ENCODE measurements at regions not wholly inside any gene's neighbourhood (a gene's known extent, or its start where the extent isn't known, plus 50 kb on each side); places are given as distances from the start of the nearest gene placed in this dataset.

DNA sequence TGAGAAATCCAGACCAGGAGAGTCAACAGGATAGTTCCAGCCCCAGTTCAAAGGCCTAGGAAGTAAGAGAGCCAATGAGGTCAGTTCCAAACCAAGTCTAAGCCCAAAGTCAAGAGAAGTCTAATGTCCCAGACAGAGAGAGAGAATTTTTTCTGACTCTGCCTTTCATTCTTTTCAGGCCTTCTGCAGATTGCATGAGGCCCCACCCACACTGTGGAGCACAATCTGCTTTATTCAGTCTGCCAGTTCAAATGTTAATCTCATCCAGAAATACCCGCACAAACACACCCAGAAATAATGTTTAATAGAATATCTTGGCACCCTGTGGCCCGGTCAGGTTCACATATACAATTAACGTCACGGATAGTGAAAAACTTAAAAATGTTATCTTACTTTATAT is 962.4 kb upstream of the SOX9 start:
- DNase-seq, result no peak

DNA sequence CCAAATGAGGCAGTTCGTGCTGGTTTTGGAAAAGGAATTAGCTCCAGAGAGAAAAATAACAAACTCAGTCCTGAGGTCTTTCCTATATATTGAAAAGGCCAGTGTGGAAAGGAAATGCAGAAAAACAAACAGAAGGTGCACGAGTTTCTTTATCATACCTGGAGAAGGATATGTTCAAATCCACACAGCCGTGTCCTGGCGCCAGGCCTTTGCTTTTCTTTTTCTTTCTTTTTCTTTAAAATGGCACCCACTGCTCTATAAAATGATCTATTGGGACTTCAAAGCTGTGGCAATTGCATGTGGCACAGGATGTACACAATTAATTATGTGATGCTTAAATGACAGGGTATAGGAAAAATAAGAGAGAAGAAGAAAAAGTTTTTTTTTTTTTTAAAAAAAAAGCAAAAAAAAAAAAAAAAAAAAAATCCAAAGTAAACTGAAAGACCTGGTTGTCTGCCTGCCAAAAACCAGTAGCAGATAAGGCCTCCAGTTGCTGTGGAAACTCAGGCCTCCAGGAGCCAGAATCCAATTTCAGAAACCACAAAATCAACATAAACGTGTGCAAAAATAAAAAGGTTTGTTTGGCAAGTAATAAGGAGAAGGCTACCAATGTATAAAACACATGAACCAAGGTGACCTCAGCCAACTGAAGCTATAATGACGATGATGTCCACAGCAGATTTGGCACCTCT is 957.6 kb upstream of the SOX9 start:
- DNase-seq, result no peak

DNA sequence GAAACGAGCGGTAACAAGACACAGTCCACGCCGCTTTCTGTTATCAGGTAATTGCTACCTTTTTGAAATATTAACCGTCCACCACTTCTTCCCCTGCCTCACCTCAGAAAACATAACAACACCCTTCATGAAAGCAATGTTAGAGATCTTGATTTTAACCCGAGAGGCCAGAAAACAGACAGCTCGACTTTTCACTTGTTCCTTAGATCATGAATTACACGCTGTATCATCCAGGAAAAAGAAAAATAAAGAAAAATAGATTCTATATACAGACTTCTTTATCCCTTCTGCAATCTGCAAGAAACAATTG is 957.1 kb upstream of the SOX9 start:
- DNase-seq, result no peak

DNA sequence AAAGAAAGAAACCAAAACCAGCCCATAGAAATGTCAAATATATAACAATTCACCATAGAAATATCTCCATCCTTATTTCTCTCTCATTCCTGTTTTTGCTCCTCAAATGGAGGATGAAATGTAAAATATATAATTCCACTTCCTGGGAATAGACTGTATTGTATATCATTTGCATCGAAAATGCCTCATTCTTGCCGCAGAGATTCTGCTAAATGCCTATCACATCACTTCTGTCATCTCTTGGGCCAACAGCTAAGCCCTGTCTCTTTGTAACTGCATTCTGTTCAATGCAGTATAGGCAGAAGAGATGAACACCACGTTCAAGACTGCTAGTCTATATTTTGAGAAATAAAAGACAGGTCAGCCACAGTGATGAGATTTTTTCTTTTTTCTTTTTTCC is 956.3 kb upstream of the SOX9 start:
- no peak for DNase-seq

DNA sequence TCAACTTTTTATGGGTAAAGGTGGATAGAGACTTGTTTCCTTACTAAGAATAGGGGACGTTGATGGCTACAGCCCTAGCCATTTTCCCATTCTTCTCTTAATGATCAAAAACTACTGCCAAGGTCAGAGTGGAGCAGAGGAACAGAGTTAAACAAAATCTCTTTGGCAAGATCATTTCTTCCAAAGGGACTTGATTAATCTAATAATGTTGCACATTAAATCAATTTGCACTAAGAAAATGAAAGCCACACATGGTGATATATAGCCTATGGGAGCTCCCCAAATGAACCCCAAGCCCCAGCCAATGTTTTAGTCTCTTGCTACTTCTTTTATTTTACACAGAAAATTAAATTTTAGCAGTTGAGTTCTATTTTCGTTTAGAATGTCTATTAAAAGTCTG is 954.5 kb upstream of the SOX9 start:
- DNase-seq, result no peak

DNA sequence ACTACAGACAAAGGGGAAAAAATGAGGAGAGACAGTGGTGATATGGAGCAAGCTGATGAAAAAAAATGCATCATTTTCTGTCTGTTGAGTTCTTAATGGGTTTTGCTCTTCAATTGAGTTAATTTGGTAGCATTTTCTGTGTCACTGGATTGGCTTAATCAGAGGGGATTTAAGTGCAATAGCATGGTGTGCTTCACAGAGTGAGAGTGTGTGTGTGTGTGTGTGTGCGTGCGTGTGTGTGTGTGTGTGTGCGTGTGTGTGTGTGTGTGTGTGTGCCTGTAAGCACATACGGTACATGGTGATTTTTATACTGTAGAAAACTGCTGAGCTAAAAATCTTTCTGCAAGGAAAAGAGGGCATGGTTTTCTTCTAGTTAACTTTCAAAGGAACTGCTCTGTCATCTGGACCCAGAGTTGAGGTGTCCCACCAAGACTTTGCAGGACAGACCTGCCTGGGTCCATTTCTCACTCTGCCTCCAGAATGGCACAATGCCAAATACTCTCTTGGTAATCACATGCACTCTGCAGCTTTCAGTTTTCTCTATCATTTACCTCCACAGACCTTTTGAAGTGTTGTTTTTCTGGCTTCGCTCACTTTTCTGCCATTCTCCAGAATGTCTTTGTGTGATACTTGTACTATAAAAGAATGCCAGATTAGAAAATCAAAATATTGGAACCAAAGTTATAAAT is 952.6 kb upstream of the SOX9 start:
- no peak for DNase-seq

DNA sequence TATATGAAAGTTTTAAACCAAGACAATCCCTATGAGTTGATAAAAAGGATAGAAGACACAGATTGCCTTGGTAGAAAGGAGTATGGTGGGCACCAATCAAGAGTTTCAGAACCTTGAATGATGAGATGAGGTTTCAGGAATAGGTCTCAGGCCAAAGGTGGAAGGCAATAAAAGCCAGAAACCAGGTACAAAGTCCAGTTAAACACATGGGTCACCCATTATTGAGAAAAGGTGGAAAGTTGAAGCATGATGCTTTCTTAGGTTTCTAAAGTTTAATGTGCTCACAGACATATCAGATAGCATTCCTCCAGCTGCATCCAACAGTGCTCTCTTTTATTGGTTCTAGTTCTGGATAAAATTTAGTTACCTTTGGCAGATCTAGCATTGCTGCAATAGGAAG is 950.8 kb upstream of the SOX9 start:
- DNase-seq, result no peak

DNA sequence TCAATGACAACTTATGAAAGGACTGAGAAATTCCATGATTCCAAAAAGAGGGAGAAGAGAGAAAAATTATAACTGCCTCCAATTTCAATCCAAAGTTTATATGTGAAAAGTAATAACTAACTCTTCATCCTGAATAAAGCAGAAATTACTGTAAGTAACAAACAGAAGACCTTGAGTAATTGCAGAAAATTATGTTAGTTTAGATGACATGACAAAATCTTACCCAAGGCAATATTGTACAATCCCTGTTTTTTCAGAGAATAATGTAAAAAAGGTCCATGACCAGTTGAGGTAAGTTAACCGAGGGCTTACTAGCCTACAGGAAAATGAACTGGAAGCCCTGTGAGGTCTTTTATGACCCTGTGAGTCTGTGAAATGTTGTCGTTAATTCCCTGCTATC is 949.5 kb upstream of the SOX9 start:
- DNase-seq, result no peak

DNA sequence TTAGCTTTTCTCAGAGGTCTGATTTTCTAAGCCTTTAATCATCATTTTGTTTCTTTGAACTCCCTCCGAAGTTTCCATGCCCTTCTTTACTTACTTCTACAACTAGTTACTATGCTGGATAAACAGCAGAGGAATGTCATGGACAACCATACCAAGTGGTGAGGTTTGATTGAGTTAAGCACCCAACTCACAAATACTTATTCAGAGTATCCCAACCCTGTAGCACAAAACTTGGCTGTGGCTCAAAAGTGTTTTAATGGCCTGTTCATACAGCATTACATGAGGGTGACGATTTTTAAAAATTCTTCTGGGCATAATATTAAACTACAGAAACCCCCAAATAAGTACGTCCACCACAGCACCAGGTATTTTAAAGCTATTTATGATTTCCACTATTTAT is 946.8 kb upstream of the SOX9 start:
- DNase-seq, result no peak

DNA sequence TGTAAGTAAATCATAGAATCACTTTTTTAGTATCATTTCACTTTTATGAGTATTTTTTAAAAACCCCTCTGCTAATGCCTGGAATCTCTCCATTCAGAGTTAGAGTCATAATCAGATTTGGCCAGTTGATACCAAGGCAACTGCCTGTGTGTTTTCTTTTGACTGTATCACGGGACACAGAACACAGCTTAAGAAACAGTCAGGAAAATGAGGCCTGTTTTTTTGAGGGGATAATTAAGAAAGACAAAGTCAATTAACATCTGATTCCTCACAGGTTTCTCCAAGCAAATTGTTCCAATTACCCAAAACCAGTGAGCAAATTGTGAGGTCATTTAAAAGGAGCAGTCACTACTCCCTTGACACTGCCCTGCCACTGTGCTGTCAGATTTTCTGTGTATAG is 944.5 kb upstream of the SOX9 start:
- DNase-seq, result no peak

DNA sequence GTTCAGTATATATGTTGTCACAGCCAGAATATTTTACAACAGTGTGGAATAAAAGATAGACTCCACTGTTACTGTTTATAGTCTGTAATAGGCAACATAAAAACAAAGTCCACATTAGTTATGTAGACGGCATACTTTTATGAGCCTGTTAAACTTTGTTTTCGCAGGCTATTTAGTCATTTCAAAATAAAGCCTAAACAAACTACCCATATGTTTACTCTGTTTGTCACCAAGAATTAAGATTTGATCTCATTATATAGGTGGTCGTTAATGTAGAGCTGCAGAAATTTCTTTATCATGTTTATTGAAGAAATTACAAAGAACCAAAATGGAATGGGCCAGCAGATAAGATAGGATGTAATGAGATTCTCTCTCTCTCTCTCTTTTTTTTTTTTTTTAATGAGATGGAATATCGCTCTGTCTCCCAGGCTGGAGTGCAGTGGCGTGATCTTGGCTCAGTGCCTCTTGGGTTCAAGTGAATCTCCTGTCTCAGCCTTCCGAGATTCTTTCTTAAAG is 943.8 kb upstream of the SOX9 start:
- no peak for DNase-seq

DNA sequence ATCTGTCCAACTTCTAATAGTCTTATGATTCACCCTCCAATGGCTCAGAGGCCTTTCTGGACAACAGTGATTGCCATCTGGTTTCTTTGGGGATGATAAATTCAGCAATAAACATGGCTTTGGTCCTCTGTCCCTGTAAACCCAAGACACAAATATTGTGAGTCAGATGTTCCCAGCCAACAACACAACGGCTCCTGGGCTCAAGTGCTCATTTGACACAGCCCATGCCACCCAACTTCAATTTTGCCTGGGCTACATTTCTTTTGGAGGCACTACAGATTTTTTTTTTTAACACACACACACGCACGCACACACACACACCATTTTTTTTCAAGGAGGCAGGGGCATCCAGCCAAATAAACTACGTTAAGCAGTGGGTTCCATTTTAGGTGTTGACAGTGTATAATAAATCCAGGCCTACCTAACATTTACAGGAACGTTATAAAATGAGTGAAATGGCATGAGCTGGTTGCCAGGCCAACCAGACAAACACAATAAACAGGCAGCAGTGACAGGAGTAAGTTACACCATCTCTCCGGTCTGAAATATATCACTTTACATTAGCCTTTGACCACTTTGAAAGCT is 939.9 kb upstream of the SOX9 start:
- peak; percentile 89 for DNase-seq

DNA sequence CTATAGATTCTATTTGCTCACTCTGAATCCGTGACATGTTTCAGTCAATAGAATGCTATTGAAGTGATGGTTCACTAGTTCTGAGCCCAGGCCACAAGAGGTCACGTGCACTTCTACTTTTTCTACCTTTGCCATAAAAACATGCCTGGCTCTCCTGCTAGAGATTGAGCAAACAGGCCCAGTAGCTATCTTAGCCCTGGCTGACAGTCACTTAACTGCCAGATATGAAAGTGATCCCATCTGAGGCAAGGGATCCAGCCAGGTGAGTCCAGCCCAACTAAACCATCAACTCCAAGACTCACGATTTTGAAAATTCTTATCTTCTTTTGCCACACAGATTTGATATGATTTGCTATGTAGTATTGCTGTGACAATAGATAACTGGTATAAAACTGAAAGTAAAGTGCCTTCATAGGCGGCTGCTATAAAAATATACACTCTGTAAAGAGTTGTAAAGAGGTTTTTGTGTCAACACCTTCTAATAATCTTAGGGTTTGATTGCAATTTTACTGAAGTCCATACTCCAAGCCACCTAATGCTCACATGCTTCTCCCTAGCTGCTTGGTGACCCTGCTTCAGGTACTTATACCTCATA is 937.7 kb upstream of the SOX9 start:
- DNase-seq, result no peak

DNA sequence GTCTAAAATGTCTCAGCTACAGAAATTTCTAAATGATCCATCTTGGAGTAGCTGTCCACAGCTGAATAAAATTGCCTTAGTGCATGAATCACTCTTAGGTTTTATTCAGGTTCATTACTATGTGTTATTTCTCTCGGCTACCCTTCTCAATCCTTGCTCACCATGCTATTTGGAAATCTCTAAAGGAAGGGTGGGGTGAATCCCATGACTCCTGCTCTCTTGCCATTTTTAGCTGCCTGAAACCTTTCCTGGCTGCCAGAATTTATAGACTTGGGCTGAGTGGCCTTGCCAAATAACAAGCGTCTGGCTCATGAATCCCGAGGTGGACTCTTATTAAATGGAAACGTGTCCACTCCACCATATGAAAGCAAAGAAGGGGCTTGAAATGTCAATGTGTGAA is 936.1 kb upstream of the SOX9 start:
- no peak for DNase-seq

DNA sequence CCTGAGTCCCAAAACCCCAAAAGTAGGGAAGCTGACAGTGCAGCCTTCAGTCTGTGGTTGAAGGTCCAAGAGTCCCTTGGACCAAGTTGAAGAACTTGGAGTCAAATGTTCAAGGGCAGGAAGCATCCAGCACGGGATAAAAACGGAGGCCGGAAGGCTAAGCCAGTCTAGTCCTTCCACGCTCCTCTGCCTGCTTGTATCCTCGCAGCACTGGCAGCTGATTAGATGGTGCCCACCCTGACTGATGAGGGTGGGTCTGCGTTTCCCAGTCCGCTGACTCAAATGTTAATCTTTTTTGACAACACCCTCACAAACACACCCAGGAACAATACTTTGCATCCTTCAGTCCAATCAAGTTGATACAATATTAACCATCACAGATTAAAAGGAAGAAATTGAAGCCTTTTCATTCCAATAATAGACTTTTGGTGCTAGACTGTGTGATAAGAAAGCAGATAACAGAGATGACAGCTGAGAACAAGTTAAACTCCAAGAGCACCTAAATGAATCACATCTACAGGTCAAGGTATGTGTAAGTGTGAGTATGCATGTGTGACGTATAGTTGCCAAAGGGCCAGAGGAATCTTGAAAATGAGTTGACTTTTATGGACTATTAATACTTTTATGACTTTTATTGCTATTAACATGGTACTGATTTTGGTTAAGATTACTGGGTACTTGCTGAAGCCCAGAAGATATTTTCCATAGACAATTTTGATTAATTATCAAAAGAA is 933.5 kb upstream of the SOX9 start:
- no peak for DNase-seq

DNA sequence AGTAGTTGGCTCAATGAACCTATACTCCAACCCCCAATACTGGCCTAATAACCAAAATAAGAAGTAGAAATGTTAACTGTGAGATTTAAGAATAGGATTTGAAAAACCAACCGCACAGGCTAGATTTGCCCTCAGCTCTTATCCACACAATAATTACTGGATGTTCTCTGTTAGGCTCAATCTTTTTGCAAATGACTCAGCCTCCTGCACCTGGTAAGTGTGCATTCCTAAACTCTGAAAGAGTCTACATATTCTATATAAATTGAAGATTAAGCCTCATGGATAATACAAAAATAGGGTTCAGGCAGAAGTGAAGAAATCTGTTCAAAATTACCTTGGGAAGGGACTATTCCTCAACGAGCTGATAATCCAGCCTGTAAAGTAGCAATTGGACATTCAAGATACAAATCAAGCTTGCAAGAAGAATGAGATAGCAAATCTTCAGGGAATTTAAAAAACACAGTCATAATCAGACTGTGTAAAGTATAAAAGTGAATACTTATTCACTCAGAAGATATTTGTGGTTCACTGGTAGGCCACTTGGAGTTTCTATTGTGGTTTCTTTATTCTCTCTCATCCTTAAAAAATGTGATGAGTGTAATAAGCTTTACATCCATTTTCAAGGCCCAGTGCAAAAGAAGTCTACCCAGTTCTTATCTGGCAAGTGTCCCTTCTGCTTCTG is 931.9 kb upstream of the SOX9 start:
- DNase-seq, result no peak

DNA sequence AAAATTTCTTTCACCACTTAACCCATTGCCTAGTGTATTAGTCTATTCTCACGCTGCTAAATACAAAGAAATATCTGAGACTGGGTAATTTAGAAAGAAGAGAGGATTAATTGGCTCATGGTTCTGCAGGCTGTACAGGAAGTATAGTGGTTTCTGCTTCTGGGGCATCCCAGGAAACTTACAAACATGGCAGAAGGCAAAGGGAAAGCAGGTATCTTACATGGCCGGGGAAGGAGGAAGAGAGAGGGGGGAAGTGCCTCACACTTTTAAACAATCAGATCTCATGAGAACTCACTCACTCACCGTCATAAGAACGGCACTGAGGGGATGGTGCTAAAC is 931.4 kb upstream of the SOX9 start:
- no peak for DNase-seq

DNA sequence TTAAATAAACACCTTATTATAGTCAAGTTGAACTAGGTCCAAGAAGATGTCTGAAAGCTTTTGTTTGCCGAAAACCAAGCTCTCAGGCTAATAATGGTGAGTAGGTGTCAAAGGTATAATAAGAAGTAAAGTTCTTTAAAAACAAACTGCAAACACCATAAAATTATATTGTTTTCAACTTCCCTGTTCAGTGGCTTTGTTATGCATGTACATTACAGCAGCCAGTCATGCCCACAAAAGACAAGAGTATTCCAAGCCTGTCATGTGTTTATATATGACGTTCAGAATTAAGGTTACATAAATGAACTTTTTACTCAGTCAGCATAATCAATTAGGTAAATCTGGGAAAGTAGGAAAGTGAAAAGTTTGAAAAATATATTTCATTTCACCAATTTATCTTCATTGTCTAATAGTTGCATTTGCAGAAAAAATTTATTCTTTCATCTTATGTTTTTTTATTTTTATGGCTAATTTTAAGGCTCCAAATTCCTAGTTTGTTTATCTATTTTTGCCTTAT is 928.7 kb upstream of the SOX9 start:
- DNase-seq, result no peak

DNA sequence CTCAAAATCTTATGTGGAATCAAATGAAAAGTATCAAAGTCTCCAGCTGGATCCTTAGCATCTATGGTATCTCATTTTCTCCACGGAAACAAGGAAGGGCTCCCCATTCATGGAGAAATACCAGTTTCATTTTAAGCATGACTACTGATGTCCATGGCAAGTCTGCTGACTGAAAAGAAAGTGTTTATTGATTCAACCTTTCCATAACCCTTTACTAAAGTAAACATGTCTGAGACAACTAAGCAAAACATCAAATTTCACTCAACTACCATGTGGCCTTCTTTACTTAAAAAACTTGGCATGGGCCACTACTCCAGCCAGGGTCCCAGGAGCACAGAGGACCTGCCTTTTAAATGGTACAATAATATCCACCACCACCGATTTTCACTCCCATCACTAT is 928.0 kb upstream of the SOX9 start:
- DNase-seq, result no peak

DNA sequence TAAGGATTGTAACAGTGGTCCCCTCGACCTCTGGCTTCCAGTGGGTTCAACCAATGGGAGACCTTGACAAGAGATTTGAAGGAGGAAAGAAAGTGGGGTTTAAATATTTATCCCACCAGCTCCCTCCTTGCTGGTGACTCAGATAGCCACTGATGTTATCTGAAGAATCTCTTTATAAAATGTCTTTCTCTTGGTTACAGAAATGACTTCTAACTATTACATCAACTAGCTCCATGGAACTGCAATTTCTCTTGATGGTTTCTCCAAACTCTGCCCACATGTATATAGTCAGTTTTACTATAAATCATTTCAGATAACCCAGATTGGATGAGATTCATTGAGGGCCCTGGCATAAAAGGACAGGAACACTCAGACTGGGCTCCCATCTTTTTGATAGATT is 920.2 kb upstream of the SOX9 start:
- DNase-seq, result no peak

DNA sequence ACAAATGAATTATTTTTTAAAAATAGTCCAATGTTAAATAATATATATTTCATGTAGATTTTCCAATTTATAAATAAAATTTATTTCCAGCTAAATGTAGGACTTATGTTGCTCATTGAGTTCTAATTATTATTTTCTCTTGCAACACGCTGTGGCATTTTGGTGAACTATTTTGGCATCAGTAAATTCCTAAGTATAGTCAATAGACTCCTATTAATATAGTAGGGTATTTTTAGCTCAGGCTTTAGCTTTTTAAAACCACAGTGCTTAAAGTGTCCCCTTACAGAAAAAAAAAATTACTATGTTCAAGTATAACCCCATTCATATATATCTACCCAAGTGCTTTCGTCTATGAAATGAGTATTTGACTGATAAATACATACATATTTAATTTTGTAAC is 919.2 kb upstream of the SOX9 start:
- no peak for DNase-seq

DNA sequence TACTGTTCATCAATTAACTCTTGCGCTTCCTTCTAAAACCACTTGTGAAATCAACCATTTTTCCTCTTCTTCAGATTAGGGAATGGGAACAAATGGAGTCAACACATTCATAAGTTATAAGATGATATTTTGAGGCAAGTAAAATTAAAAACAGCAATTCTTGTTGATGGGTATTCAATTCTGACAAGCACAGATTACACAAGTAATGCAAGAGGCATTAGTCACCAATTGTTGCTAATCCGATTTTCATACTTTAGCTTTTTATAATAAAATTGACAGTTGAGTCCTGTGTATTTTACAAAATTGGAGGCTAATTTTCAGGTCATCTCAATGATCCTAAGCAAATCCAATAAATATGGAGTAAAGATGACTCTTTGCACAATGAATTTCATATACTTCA is 918.4 kb upstream of the SOX9 start:
- no peak for DNase-seq
